ENCODE measurements at regions not wholly inside any gene's neighbourhood (a gene's known extent, or its start where the extent isn't known, plus 50 kb on each side); places are given as distances from the start of the nearest gene placed in this dataset.

DNA sequence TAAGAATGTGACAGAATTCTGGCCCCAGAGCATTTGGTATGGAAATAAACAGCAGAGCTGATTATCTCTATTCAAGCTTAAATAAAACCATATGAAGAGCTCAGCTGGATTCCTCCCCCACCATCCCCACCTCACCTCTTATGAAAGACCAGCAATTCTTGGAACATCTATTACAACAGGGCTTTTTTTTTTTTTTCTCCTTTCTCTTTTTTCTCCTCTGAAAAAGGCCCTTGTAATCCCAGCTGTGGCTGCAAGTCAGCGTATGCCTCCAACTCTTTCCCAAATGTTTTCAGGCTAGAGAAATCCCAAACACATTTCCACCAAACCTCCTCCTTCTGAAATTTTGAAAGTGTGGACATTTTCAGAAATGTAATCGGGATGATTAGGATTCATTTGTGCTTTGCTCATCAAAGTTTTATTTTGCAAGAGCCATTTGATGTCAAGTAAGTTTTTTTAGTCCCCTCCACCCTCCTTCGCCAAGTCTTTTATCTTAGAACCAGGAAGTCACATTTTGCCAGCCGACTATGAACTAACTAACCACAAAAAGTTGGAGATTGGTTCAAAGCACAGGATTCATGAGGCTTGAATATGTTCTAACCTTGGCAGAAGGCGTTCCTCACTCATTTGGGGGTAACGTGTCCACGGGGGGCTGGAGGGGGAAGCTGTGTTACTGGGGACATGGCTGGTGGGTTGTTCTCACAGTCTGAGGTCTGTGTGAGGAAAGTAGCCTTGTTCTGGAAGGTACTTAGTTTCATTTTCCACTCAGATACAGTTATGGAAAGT, 142.0 kb upstream of the PDZRN3 start:
- TF ChIP-seq EGR1 (IDR thresholded peaks at IDR 0.05) (no peak), NFIC (IDR thresholded peaks at IDR 0.05) (no peak), CREB1 (IDR thresholded peaks at IDR 0.05; ENCODE audit: low read depth) (no peak), CEBPB (IDR thresholded peaks at IDR 0.05) (no peak), YY1 (IDR thresholded peaks at IDR 0.05; ENCODE audit: low read depth) (no peak), EP300 (IDR thresholded peaks at IDR 0.05; ENCODE audit: borderline replicate concordance) (no peak), TAF1 (IDR thresholded peaks at IDR 0.05; ENCODE audit: low read depth) (no peak), FOXM1 (IDR thresholded peaks at IDR 0.05; ENCODE audit: borderline replicate concordance, low read depth) (no peak), TCF12 (IDR thresholded peaks at IDR 0.05; ENCODE audit: low read depth) (no peak), RAD21 (IDR thresholded peaks at IDR 0.05; ENCODE audit: low read depth) (no peak), TEAD4 (IDR thresholded peaks at IDR 0.05) (no peak), ZBTB7A (IDR thresholded peaks at IDR 0.05; ENCODE audit: low read depth) (no peak)
- TF ChIP-seq, protein P1, sequence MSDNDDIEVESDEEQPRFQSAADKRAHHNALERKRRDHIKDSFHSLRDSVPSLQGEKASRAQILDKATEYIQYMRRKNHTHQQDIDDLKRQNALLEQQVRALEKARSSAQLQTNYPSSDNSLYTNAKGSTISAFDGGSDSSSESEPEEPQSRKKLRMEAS (IDR thresholded peaks at IDR 0.05) = no peak
- TF ChIP-seq, protein P2, sequence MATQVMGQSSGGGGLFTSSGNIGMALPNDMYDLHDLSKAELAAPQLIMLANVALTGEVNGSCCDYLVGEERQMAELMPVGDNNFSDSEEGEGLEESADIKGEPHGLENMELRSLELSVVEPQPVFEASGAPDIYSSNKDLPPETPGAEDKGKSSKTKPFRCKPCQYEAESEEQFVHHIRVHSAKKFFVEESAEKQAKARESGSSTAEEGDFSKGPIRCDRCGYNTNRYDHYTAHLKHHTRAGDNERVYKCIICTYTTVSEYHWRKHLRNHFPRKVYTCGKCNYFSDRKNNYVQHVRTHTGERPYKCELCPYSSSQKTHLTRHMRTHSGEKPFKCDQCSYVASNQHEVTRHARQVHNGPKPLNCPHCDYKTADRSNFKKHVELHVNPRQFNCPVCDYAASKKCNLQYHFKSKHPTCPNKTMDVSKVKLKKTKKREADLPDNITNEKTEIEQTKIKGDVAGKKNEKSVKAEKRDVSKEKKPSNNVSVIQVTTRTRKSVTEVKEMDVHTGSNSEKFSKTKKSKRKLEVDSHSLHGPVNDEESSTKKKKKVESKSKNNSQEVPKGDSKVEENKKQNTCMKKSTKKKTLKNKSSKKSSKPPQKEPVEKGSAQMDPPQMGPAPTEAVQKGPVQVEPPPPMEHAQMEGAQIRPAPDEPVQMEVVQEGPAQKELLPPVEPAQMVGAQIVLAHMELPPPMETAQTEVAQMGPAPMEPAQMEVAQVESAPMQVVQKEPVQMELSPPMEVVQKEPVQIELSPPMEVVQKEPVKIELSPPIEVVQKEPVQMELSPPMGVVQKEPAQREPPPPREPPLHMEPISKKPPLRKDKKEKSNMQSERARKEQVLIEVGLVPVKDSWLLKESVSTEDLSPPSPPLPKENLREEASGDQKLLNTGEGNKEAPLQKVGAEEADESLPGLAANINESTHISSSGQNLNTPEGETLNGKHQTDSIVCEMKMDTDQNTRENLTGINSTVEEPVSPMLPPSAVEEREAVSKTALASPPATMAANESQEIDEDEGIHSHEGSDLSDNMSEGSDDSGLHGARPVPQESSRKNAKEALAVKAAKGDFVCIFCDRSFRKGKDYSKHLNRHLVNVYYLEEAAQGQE (IDR thresholded peaks at IDR 0.05; ENCODE audit: low read depth) = no peak
- TF ChIP-seq, protein P3, sequence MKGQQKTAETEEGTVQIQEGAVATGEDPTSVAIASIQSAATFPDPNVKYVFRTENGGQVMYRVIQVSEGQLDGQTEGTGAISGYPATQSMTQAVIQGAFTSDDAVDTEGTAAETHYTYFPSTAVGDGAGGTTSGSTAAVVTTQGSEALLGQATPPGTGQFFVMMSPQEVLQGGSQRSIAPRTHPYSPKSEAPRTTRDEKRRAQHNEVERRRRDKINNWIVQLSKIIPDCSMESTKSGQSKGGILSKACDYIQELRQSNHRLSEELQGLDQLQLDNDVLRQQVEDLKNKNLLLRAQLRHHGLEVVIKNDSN (IDR thresholded peaks at IDR 0.05) = no peak

DNA sequence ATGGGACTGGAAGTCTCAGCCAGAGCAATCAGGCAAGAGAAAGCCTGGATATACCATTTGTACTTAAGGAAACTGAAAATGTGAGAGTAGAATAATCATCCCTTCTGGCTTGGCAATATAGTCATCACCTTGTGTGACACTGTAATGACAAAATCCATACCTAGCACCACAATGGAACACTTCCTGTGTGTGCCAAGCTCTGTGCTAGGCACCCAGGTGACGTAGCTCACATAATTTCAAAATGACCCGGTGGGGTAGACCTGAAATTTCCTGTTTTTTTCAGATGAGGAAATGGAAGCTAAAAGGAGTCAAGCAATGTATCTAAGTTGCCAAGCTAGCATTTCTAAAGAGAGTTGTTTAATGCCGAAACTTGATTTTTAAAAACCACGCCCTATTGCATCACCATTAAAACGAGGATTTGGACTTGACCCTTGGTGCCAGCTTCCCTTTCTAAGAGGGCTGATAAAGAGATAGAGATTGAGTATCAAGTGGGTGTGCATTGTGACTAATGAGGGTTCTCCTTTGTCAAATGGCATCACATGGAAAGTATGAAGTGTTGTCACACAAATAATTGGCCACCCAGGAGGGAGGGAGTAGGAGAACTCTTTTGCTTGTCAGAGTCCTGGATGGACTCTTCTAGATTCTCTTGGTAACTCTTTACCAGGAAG, 141.3 kb upstream of the PDZRN3 start:
- TF ChIP-seq, protein P3 (IDR thresholded peaks at IDR 0.05) = no peak
- TF ChIP-seq EGR1 (IDR thresholded peaks at IDR 0.05) (no peak), FOXM1 (IDR thresholded peaks at IDR 0.05; ENCODE audit: borderline replicate concordance, low read depth) (no peak), NFIC (IDR thresholded peaks at IDR 0.05) (no peak), RAD21 (IDR thresholded peaks at IDR 0.05; ENCODE audit: low read depth) (no peak), CEBPB (IDR thresholded peaks at IDR 0.05) (no peak), EP300 (IDR thresholded peaks at IDR 0.05; ENCODE audit: borderline replicate concordance) (no peak), TCF12 (IDR thresholded peaks at IDR 0.05; ENCODE audit: low read depth) (no peak)

DNA sequence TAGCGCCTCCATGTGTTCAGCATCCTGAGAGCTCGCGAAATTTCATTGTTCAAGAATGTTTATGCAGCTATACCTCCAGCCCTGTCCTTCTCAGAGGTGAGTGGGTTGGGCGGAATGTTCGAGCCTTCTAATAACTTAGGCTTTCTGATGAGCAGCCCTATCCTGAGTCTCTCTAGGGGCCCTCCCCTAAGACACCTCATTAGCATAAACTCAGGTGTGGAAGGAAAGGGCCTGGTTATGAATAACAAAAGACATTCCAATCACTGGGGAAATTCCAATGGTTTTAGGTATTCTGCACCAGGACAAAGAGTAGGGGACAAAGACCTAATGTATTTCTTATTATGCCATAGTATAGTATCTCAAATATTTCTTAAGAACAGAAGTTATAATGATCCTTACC, 138.1 kb upstream of the PDZRN3 start:
- TF ChIP-seq RAD21 (IDR thresholded peaks at IDR 0.05; ENCODE audit: low read depth) (no peak), FOXM1 (IDR thresholded peaks at IDR 0.05; ENCODE audit: borderline replicate concordance, low read depth) (no peak), NFIC (IDR thresholded peaks at IDR 0.05) (no peak), CEBPB (IDR thresholded peaks at IDR 0.05) (no peak), TCF12 (IDR thresholded peaks at IDR 0.05; ENCODE audit: low read depth) (no peak), ZBTB7A (IDR thresholded peaks at IDR 0.05; ENCODE audit: low read depth) (no peak), CREB1 (IDR thresholded peaks at IDR 0.05; ENCODE audit: low read depth) (no peak), TAF1 (IDR thresholded peaks at IDR 0.05; ENCODE audit: low read depth) (no peak), EGR1 (IDR thresholded peaks at IDR 0.05) (no peak), EP300 (IDR thresholded peaks at IDR 0.05; ENCODE audit: borderline replicate concordance) (no peak), TEAD4 (IDR thresholded peaks at IDR 0.05) (no peak), YY1 (IDR thresholded peaks at IDR 0.05; ENCODE audit: low read depth) (no peak)
- TF ChIP-seq, protein P2 (IDR thresholded peaks at IDR 0.05; ENCODE audit: low read depth) = no peak
- TF ChIP-seq, protein P1 (IDR thresholded peaks at IDR 0.05) = no peak
- TF ChIP-seq, protein P3 (IDR thresholded peaks at IDR 0.05) = no peak

DNA sequence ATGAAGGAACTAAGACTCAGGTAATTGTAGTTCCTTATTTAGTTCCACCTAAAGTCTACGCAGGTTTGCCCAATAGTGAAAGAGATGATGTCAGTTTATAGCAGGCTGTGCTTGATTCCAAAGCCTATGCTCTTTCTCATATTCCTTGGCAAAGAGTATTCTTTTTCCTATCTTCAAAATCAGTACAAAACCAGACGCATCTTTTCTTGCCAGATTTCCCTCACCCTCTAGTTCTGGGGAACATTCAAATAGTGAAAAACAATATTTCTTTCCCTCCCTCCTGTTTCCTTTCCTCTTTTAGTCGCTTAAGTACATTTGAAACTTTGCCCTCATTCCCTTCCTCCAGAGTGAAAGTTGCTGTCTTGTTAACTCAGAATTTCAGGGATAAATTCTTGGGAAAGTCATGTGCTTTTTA, 134.6 kb upstream of the PDZRN3 start:
- no peak for TF ChIP-seq CEBPB (IDR thresholded peaks at IDR 0.05)

DNA sequence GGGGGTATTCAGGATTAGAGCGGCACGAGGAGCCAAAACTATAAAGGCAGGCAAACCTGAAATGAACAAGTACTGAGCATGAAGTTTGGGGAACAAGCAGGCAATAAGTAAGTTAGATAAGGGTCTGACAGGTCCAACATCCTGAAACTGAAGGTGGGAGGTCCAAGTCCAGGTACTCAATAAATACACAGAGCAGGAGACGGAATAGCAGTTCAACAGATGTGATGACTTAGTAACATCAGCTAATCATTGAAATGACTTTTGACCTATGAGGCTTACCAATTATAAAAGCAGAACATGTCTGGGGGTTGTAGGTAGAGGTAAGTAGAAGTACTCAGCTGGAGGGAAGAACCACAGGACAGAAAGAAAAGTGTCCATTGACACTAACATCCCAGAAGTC, 132.8 kb upstream of the PDZRN3 start:
- TF ChIP-seq CREB1 (IDR thresholded peaks at IDR 0.05; ENCODE audit: low read depth) = no peak
- TF ChIP-seq, protein P1 (IDR thresholded peaks at IDR 0.05) = no peak

Data from Ishikawa (cell line).